NCI-H1105 treated with DMSO at 0.1 percent for 48 hours (cell line): ENCODE measurements at regions not wholly inside any gene's neighbourhood (a gene's known extent, or its start where the extent isn't known, plus 50 kb on each side); places are given as distances from the start of the nearest gene placed in this dataset.

Experiments
- DNase-seq: peaks from one replicate; lab custom pipeline; 2025; lab: John Stamatoyannopoulos, UW

DNA sequence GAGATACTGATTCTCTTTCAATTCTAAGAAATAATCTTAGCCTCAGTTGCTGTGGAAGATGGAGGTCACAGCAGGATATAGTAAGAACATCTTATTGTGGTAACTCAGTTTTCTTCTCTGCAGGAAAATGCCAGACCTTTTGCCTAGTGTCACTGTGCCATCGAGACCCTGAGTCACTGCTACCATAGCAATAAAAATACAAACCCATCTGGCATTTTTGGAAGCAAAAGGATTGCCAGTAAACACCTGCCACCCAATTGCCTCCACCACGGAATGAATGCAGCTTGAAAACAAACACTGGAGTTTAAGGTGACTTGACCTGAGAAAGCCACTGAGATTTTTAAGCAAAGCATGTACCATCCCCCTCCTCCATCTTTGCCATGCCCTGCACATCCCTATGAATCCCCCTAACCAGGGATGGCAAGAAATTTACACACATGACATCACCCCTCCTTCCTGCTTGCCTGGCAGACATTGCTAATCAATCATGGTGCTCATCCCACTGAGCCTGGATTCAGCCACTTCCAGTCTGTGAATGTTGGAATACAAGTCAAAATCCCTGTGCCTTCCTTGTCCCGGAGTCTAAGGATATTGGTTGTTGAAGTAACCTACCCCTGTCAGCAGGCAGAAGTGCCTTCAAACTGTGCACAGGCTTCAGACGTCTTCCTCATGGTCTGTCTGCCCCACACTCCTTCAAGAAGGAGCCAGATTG is 59.6 kb upstream of the MAMLD1 start:
- no peak for DNase-seq

DNA sequence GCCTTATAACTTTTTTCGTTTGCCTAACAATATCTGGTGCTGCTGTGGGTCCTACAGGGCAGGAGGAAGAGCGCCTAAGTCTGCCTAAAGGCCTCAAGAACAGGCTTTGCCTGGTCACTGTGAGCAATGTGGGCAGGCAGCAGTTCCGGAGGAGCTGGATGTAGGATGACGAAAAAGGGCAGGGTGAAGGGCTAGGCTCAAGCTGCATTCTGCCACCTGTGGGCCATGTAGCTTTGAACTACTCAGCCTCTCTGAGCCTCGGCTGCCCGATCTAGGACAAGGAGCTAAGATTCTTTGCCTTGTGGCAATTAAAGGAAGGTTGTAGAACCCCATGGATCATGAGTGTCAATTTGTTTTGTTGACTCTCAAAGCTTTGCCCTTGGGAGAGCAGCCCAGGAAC is 57.1 kb upstream of the MAMLD1 start:
- no peak for DNase-seq

- DNase-seq, result no peak
Observed at GRCh38 chrX:150308041-150308440, 55.1 kb upstream of the MAMLD1 start.

GRCh38 chrX:150308532-150309157 is 54.5 kb upstream of the MAMLD1 start:
- DNase-seq, result no peak

- DNase-seq, result no peak
Observed at GRCh38 chrX:150310417-150310816, 52.7 kb upstream of the MAMLD1 start.

DNA sequence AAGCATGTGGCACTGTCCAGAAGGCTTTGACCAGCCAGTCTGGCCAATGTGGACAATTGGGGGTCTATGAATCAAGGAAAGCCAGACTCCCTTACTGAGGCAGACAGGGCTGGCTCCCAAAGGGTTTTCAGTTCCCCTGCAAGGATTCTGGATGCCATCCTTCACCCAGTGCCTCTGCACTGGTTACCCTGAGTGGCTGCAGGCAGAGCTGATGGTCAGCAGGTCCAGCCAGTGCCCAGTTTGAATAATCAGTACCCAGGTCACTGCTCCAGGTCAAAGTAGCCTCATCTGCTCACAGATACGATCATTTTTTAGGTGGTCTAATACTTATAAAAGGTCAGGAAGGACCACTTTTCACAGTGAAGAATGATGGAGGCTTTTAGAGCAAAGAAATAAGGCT is 52.2 kb upstream of the MAMLD1 start:
- DNase-seq, result no peak

- no peak for DNase-seq
Observed at GRCh38 chrX:150312931-150313330, 50.2 kb upstream of the MAMLD1 start.
